ENCODE measurements at regions not wholly inside any gene's neighbourhood (a gene's known extent, or its start where the extent isn't known, plus 50 kb on each side); places are given as distances from the start of the nearest gene placed in this dataset.

DNA sequence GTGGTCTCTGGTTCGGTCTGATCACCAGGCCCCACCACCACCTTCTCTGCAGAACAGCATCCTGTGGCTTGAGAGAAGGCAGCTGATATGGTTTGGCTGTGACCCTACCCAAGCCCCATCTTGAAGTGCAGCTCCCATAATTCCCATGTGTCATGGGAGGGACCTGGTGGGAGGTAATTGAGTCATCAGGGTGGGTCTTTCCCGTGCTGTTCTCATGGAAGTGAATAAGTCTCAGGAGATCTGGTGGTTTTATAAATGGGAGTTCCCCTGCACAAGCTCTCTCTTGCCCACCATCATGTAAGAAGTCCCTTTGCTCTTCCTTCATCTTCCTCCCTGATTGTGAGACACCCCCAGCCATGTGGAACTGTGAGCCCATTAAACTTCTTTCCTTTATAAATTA, 352.3 kb upstream of the CDH5 start:
- intact Hi-C loops (cut with DNase I), result no loop called here
- H3K27me3 ChIP-seq, result no peaks in the 10 kb centered on the region
- 50 to 69% methylated on average over 2 of the region's 2 CpGs for WGBS, 2 donors

GRCh38 chr16:66013486-66013885, 353.0 kb upstream of the CDH5 start:
- DNase-seq, result no peak
- H3K27ac ChIP-seq, result no peak overlapping the region
- intact Hi-C loops (cut with DNase I), result no loop called here
- no peak for TF ChIP-seq CTCF (IDR thresholded peaks at IDR 0.05)
- TF ChIP-seq EP300 (IDR thresholded peaks at IDR 0.05), result no peak
- no peak for TF ChIP-seq POLR2A (IDR thresholded peaks at IDR 0.05)
- no peak for TF ChIP-seq POLR2AphosphoS5 (IDR thresholded peaks at IDR 0.05)
- WGBS, 2 donors, result 67 to 78% methylated on average over 2 of the region's 2 CpGs
- H3K36me3 ChIP-seq, result no peaks in the 10 kb centered on the region
- no peaks in the 10 kb centered on the region for H3K27me3 ChIP-seq
- H3K4me1 ChIP-seq, result no peaks in the 10 kb centered on the region
- no peaks in the 10 kb centered on the region for H3K9me3 ChIP-seq
- H3K4me3 ChIP-seq, result no peak overlapping the region

More for the DNA sequence above, 352.3 kb upstream of the CDH5 start:
- no peak for DNase-seq
- Histone ChIP-seq H3K4me1 (no peaks in the 10 kb centered on the region), H3K9me3 (no peaks in the 10 kb centered on the region), H3K36me3 (no peaks in the 10 kb centered on the region), H3K27ac (no peak overlapping the region), H3K4me3 (no peak overlapping the region)
- TF ChIP-seq POLR2AphosphoS5 (IDR thresholded peaks at IDR 0.05) (no peak), POLR2A (IDR thresholded peaks at IDR 0.05) (no peak), EP300 (IDR thresholded peaks at IDR 0.05) (no peak), CTCF (IDR thresholded peaks at IDR 0.05) (no peak)

DNA sequence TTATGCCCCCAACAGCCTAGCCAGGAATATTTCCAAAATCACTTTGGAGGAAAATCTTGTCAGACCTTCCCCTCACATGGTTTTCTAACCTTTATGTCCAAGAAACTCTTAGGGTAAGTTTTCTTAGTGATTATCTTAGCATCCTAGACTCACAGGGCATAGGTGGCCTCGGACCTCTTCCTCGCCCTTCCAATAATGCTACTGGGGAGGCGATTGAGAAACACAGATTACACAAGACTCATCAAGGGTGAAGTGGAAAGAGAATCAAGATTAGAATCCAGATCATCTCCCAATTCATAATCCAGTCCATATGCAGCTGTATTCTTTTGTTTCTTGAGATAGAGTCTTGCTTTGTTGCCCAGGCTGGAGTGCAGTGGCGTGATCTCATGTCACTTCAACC, 358.4 kb upstream of the CDH5 start:
- WGBS, 2 donors, result 83 to 89% methylated on average over 4 of the region's 4 CpGs
- no peak for TF ChIP-seq POLR2A (IDR thresholded peaks at IDR 0.05)
- no peak for TF ChIP-seq POLR2AphosphoS5 (IDR thresholded peaks at IDR 0.05)
- TF ChIP-seq CTCF (IDR thresholded peaks at IDR 0.05), result no peak
- no peak for TF ChIP-seq EP300 (IDR thresholded peaks at IDR 0.05)
- H3K9me3 ChIP-seq, result no peaks in the 10 kb centered on the region
- intact Hi-C loops (cut with DNase I), result no loop called here
- H3K27ac ChIP-seq, result no peak overlapping the region
- no peak overlapping the region for H3K4me3 ChIP-seq
- H3K36me3 ChIP-seq, result no peaks in the 10 kb centered on the region
- peaks cover 0 to 3% (median 0%) of the 10 kb centered on the region in 4 donors for H3K4me1 ChIP-seq
- no peak for DNase-seq
- no peaks in the 10 kb centered on the region for H3K27me3 ChIP-seq

GRCh38 chr16:66007717-66008116, 358.8 kb upstream of the CDH5 start:
- no peaks in the 10 kb centered on the region for H3K9me3 ChIP-seq
- no peaks in the 10 kb centered on the region for H3K36me3 ChIP-seq
- peaks cover 0 to 3% (median 0%) of the 10 kb centered on the region in 4 donors for H3K4me1 ChIP-seq
- no peak overlapping the region for H3K27ac ChIP-seq
- 42 to 69% methylated on average over 6 of the region's 6 CpGs for WGBS, 2 donors
- intact Hi-C loops (cut with DNase I), result no loop called here
- DNase-seq, result no peak
- TF ChIP-seq POLR2AphosphoS5 (IDR thresholded peaks at IDR 0.05) (no peak), EP300 (IDR thresholded peaks at IDR 0.05) (no peak), CTCF (IDR thresholded peaks at IDR 0.05) (no peak), POLR2A (IDR thresholded peaks at IDR 0.05) (no peak)
- no peak overlapping the region for H3K4me3 ChIP-seq
- no peaks in the 10 kb centered on the region for H3K27me3 ChIP-seq

- no peak for TF ChIP-seq EP300 (IDR thresholded peaks at IDR 0.05)
- no peak for TF ChIP-seq POLR2AphosphoS5 (IDR thresholded peaks at IDR 0.05)
- TF ChIP-seq CTCF (IDR thresholded peaks at IDR 0.05), result no peak
- TF ChIP-seq POLR2A (IDR thresholded peaks at IDR 0.05), result no peak
- no peaks in the 10 kb centered on the region for H3K9me3 ChIP-seq
- intact Hi-C loops (cut with DNase I), result no loop called here
- peaks cover 0 to 3% (median 0%) of the 10 kb centered on the region in 4 donors for H3K4me1 ChIP-seq
- H3K27me3 ChIP-seq, result no peaks in the 10 kb centered on the region
- H3K36me3 ChIP-seq, result no peaks in the 10 kb centered on the region
- H3K27ac ChIP-seq, result no peak overlapping the region
- no peak overlapping the region for H3K4me3 ChIP-seq
- no peak for DNase-seq
- 54 to 64% methylated on average over 9 of the region's 9 CpGs for WGBS, 2 donors
Measured at GRCh38 chr16:66006485-66006884, 360.0 kb upstream of the CDH5 start.
